Immature natural killer cell (primary cell): ENCODE measurements at regions not wholly inside any gene's neighbourhood (a gene's known extent, or its start where the extent isn't known, plus 50 kb on each side); places are given as distances from the start of the nearest gene placed in this dataset.

ENCODE experiments used
- DNase-seq, 3 donors: peaks; one replicate each; pipeline ENCODE4 v3.0.0; 2022; ENCODE audit warnings: mixed read lengths in 1 of 3
- H3K27ac Mint-ChIP-seq, 6 donors: one replicate each; pipeline ENCODE4 v1.8.0; 2020; ENCODE audit warnings: mixed read lengths in 6 of 6, mild to moderate bottlenecking in 5 of 6, inconsistent platforms in 4 of 6, moderate library complexity in 3 of 6
- H3K27me3 Mint-ChIP-seq, 3 donors: one replicate each; pipeline ENCODE4 v1.8.0; 2020 to 2021; ENCODE audit warnings: low read depth in 3 of 3, mild to moderate bottlenecking in 3 of 3, mixed read lengths in 3 of 3, moderate library complexity in 3 of 3, inconsistent platforms in 1 of 3
- H3K36me3 Mint-ChIP-seq, 3 donors: one replicate each; pipeline ENCODE4 v1.8.0; 2020; ENCODE audit warnings: mixed read lengths in 3 of 3, inconsistent platforms in 2 of 3, mild to moderate bottlenecking in 2 of 3
- H3K4me1 Mint-ChIP-seq, 2 donors: one replicate each; pipeline ENCODE4 v1.8.0; 2020; ENCODE audit warnings: inconsistent platforms in 2 of 2, mild to moderate bottlenecking in 2 of 2, mixed read lengths in 2 of 2, moderate library complexity in 1 of 2
- H3K4me3 Mint-ChIP-seq, 5 donors: one replicate each; pipeline ENCODE4 v1.8.0; 2020; ENCODE audit warnings: mild to moderate bottlenecking in 5 of 5, mixed read lengths in 5 of 5, inconsistent platforms in 3 of 5, moderate library complexity in 3 of 5
- H3K9me3 Mint-ChIP-seq, 6 donors: one replicate each; pipeline ENCODE4 v1.8.0; 2020; ENCODE audit warnings: mild to moderate bottlenecking in 6 of 6, mixed read lengths in 6 of 6, inconsistent platforms in 4 of 6, moderate library complexity in 3 of 6

DNA sequence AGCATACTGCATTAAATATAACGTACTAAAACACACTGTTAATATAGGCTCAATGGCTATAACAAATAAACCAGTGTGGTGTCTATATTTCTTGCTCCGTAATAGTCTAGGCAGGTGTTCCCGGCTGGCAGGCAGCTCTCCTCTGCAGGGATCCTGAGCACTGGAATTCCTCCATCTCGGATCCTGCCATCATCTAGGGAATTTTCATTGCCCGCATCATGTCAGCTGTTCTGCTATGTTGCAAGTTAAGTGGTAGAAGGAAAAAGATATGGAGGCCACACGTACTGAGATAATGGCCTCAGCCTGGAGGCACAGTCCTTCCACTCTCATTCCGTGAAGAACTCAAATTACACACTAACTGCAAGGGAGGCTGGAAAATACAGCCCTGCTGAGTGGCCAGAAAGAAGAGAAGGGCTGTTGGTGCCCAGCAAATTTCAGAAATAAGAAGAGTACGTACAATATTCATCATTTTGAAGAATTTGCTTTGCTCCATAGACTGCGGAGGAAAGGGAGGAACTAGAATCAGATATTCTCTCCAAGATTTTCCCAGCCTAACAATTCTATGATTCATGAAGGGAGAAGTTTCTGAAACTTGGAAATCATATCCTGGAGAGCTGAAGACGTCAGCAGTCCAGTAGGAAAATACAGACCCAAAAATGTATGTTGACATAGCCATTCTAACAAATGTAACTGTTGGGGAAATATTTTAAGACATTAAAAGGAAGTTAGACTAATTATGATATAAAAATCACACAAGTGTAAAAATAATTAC lies 263.3 kb downstream of the MRPL39 start:
- Mint-ChIP-seq H3K9me3 (peaks cover 3 to 9% (median 6%) of the 10 kb centered on the region in 6 donors), H3K27ac (no peak overlapping the region), H3K4me1 (no peaks in the 10 kb centered on the region), H3K36me3 (no peaks in the 10 kb centered on the region), H3K4me3 (no peak overlapping the region), H3K27me3 (peaks cover 0 to 4% (median 0%) of the 10 kb centered on the region in 3 donors)
- no peak for DNase-seq

DNA sequence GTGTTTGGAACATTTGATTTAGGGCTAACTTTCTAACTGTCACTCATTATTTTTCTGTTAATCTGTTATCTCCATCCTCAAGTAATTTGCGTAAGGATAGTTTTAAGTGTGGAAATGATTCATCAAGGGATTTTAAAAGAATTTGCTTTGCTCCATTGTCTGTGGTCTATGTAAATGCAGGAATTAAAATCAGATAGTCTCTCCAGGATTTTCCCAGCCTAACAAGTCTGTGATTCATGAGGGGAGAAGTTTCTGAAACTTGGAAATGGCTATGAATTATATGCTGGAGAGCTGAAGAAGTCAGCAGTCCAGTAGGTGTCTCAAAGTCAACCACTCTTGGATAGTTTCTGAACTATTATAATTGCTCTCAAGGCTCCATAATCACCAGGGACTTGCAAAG lies 264.5 kb downstream of the MRPL39 start:
- Mint-ChIP-seq H3K4me1 (no peaks in the 10 kb centered on the region), H3K36me3 (no peaks in the 10 kb centered on the region), H3K27ac (no peak overlapping the region), H3K9me3 (peaks cover 0 to 7% (median 4%) of the 10 kb centered on the region in 6 donors), H3K4me3 (no peak overlapping the region), H3K27me3 (peaks cover 0 to 2% (median 0%) of the 10 kb centered on the region in 3 donors)
- DNase-seq, result no peak

DNA sequence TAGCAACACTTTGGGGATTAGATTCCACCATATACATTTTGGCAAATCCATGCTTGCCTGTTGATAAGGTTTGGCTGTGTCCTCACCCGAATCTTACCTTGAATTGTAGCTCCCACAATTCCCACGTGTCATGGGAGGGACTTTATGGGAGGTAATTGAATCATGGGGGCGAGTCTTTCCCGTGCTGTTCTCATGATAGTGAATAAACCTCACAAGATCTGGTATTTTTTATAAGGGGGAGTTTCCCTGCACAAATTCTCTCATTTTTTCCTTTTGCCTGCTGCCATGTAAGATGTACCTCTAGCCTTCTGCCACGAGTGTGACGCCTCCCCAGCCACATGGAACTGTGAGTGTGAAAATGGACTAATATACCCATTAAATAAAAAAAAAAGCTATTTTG lies 265.3 kb downstream of the MRPL39 start:
- Mint-ChIP-seq H3K27ac (no peak overlapping the region), H3K4me3 (no peak overlapping the region), H3K27me3 (no peaks in the 10 kb centered on the region), H3K36me3 (no peaks in the 10 kb centered on the region), H3K9me3 (peaks cover 0 to 7% (median 4%) of the 10 kb centered on the region in 6 donors), H3K4me1 (no peaks in the 10 kb centered on the region)
- no peak for DNase-seq

DNA sequence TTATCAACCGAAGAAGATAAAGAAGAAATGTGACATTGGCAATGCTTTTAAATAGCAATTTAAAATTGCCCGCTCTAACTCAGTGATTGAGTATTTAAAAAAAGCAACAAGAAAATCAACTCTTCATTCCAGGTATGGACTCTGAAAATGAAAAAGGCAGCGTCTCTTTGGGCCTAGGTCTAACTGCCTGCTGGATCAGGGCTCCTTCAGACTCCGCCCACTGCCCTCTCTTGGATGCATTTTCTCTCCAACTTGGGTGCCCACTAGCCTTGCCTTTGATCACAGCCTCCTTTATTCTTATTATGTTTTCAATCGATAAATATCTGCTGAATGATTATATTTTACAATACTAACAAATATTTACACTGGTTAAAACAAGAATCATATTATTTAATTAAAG lies 268.9 kb downstream of the MRPL39 start:
- Mint-ChIP-seq H3K27ac (no peak overlapping the region), H3K36me3 (no peaks in the 10 kb centered on the region), H3K4me3 (no peak overlapping the region)

DNA sequence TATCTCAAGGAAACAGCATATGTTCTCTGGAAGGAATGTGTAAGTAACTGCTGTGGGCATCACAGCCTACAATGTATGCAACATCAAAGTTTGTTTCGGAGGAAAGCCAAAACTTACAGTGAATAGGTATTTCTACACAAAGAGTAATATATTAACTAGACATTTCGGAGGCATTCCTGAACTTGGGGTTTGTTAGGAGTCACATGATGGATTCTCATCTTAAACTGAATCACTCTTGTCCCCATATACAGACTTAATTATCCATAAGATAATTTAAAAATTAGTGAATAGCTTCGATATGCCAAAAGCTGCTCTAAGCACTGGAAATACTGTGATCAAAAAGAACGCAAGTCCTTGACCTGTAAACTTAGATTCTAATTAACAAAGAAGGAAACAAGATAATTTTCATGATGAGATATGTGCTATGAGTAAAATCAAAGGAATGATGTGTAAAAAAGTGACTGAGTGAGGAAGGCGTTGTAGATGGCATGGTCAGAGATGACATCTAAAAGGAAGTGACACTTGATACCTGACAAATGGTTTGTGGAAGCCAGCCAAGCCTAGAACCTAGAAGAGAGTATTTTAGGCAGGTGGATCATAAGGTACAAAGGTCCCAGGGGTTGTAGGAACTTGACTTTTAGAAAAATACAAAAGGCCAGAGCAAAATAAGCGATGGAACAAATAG lies 273.1 kb downstream of the MRPL39 start:
- peaks cover 0 to 4% (median 0%) of the 10 kb centered on the region in 6 donors for H3K9me3 Mint-ChIP-seq
- H3K36me3 Mint-ChIP-seq, result no peaks in the 10 kb centered on the region
- no peaks in the 10 kb centered on the region for H3K27me3 Mint-ChIP-seq
- H3K4me1 Mint-ChIP-seq, result no peaks in the 10 kb centered on the region
- no peak overlapping the region for H3K4me3 Mint-ChIP-seq
- DNase-seq, result no peak
- no peak overlapping the region for H3K27ac Mint-ChIP-seq

More for the DNA sequence above, 268.9 kb downstream of the MRPL39 start:
- Mint-ChIP-seq H3K9me3 (peaks cover 0 to 5% (median 3%) of the 10 kb centered on the region in 6 donors), H3K4me1 (no peaks in the 10 kb centered on the region), H3K27me3 (no peaks in the 10 kb centered on the region)
- DNase-seq, result no peak

DNA sequence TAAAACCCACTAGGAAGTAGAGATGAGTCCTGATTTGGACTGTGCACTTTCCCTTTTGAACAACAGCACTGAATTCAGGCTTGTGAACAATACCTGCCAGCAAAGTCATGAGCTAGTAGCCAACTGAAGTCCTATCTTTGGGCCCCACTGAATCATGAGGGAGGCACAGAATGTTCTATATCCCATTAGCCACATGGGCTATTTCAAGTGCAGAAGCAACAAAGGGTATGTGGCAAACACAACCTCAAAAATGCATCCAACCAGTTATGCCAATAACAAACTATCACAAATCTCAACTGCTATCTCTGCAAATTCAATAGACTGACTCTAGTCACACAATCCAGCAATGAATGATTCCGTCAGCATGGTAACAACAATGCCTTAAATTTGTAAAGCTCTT lies 276.0 kb downstream of the MRPL39 start:
- H3K9me3 Mint-ChIP-seq, result peaks cover 0 to 10% (median under 1%) of the 10 kb centered on the region in 6 donors
- H3K36me3 Mint-ChIP-seq, result no peaks in the 10 kb centered on the region
- no peak for DNase-seq
- H3K27ac Mint-ChIP-seq, result no peak overlapping the region
- H3K27me3 Mint-ChIP-seq, result no peaks in the 10 kb centered on the region
- no peaks in the 10 kb centered on the region for H3K4me1 Mint-ChIP-seq
- no peak overlapping the region for H3K4me3 Mint-ChIP-seq

DNA sequence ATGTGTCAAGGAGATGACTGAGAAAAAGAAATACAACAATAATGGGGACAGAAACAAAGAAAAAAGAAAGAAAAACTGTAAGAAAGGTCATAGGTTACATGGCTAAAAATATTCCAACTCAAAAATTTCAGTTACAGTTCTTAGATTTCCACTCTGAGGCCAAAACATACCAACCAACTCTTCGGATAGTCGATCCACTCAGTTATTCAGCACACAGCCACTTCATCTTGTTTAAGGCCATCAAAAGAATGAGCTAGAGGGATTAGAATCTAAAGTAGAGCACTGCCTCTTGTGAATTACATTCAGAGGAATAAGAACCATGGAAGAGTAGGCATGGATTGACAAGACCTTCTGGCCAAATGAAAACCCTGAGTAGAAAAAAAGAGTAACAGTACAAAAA lies 277.0 kb downstream of the MRPL39 start:
- Mint-ChIP-seq H3K27ac (no peak overlapping the region), H3K36me3 (no peaks in the 10 kb centered on the region), H3K9me3 (peaks cover 0 to 10% (median under 1%) of the 10 kb centered on the region in 6 donors), H3K4me1 (no peaks in the 10 kb centered on the region), H3K4me3 (no peak overlapping the region), H3K27me3 (no peaks in the 10 kb centered on the region)
- no peak for DNase-seq

DNA sequence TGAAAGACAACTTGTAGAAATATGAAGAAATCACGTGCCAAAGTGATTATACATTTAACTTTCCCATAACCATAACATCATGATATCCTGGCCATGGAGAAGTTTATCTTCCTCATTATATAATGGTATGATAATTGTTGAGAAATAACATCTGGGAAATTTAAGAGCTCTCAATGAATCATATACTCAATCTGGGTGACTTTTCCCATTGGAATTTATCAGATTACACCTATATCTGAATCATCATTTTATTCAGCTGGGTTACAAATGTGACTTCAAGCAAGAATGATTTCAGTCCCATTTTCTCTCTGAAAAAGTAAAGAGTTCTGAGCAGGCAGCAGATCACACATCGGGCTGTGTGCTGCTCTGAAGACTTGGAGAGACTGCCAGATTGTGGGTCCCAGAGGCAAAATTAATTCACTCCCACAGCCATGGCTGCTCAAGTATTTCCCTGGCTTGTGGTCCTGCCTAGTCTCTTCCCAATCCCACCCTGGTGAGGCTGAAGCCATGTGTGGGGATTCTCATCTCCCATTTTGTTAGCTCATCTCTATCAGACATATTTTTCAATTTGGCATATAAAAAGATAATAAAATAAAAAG lies 278.0 kb downstream of the MRPL39 start:
- Mint-ChIP-seq H3K4me1 (no peaks in the 10 kb centered on the region), H3K36me3 (no peaks in the 10 kb centered on the region), H3K4me3 (no peak overlapping the region), H3K27ac (no peak overlapping the region), H3K9me3 (peaks cover 0 to 10% (median 3%) of the 10 kb centered on the region in 6 donors), H3K27me3 (no peaks in the 10 kb centered on the region)
- DNase-seq, result no peak

DNA sequence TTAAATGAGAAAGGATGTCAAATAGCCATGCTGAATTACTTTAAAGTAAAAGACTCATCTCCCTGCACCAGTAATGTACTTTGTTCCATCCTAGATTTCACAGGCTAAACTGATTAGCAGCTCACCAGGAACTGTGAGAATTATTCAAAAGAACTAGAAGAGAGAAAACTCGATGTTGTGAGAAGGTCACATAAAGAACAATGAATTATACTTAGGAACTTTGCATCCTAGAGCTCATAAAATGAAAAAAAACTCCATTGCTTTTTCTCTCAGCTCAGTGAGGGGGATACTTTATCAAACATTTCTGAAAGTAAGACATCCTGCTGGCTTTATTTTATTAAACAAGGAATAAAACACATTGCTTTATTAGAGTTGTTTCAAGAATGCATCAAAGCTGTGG lies 278.5 kb downstream of the MRPL39 start:
- H3K4me3 Mint-ChIP-seq, result no peak overlapping the region
- H3K9me3 Mint-ChIP-seq, result peaks cover 0 to 10% (median 2%) of the 10 kb centered on the region in 6 donors
- DNase-seq, result no peak
- no peak overlapping the region for H3K27ac Mint-ChIP-seq
- no peaks in the 10 kb centered on the region for H3K4me1 Mint-ChIP-seq
- no peaks in the 10 kb centered on the region for H3K36me3 Mint-ChIP-seq
- no peaks in the 10 kb centered on the region for H3K27me3 Mint-ChIP-seq

DNA sequence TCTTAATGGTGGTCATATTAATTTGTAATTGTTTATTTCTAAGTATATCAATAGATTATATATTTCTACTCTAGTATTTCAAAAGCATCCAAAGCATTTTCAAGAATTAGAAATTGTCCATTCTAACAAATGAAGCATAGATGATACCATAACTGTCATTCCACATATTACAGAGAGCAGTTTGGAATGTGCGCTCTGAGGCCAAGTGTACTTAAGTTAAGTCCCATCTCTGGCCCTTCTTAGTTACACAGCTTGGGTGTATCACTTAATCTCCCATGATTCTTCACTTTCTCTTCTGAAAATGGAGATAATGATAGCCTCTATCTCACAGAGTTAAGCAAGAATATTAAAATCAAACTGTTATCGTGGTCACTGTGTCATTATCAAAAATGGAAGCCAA lies 281.1 kb downstream of the MRPL39 start:
- H3K27ac Mint-ChIP-seq, result no peak overlapping the region
- peaks cover 0 to 3% (median 0%) of the 10 kb centered on the region in 3 donors for H3K36me3 Mint-ChIP-seq
- H3K4me1 Mint-ChIP-seq, result no peaks in the 10 kb centered on the region
- no peak for DNase-seq
- H3K27me3 Mint-ChIP-seq, result no peaks in the 10 kb centered on the region
- no peak overlapping the region for H3K4me3 Mint-ChIP-seq
- peaks cover 2 to 18% (median 7%) of the 10 kb centered on the region in 6 donors for H3K9me3 Mint-ChIP-seq

DNA sequence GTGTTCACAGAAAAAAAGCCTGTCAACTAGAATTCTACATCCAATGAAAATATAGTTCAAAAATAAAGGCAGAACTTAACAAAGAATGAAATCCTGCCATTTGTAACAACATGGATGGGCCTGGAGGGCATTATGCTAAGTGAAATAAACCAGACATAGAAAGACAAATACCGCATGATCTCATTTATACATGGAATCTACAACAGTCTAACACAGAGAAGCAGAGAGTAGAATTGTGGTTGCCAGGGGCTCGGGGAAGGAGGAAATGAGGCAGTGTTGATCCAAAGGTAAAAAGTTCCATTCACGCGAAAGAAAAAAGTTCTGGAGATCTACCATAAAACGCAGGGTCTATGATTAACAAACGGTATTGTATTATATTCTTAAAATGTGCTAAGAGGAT lies 282.6 kb downstream of the MRPL39 start:
- H3K9me3 Mint-ChIP-seq, result peaks cover 2 to 22% (median 7%) of the 10 kb centered on the region in 6 donors
- H3K4me1 Mint-ChIP-seq, result no peaks in the 10 kb centered on the region
- no peaks in the 10 kb centered on the region for H3K27me3 Mint-ChIP-seq
- no peak overlapping the region for H3K4me3 Mint-ChIP-seq
- no peak for DNase-seq
- H3K36me3 Mint-ChIP-seq, result peaks cover 0 to 3% (median 0%) of the 10 kb centered on the region in 3 donors
- no peak overlapping the region for H3K27ac Mint-ChIP-seq

DNA sequence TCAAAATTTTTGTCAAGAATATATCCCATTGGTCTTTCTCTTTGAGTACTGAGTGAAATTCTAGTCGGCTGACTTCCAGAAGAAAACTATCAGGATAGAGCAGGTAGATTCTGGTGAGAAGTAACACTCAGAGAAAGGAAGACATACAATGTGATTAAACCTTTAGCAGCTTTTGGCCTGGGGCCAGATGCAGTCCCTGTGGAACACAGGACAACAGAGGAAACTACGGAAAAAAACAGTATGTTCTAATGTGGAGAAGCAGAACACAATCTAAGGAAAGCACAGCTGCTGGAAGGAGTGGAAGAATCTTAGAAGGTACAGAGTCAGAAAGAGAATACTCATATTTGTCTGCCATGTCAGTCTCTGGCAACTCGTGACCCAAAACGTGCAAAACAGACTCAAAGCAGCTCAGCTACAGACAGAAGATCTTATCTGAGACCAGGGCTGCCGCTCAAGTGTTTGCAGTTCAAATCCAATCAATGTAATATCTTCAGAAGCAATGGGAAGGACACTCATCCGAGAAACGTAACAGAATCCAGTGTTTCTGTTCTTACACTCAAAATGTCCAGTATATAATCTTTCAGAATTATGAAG lies 283.8 kb downstream of the MRPL39 start:
- no peak for DNase-seq
- Mint-ChIP-seq H3K9me3 (peaks cover 2 to 17% (median 7%) of the 10 kb centered on the region in 6 donors), H3K36me3 (peaks cover 0 to 3% (median 0%) of the 10 kb centered on the region in 3 donors), H3K4me3 (no peak overlapping the region), H3K4me1 (no peaks in the 10 kb centered on the region), H3K27me3 (no peaks in the 10 kb centered on the region), H3K27ac (no peak overlapping the region)

DNA sequence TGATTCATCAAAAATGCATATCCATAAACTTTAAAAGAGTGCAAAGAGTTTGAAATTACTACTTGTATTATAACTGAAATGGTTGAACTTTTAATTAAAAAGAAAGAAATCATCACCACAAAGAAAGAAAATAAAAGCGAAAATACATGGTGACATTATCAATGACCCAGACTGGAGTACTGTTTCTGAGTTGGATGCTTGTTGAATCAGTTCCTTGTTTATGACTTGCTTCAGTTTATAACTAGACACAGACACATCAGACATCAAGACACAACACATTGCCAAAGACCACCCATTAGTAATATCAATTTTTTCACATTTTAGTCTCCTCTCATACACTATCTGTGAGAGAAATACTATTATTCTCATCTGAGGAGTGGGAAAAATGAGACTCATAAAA lies 293.0 kb downstream of the MRPL39 start:
- Mint-ChIP-seq H3K4me3 (no peak overlapping the region), H3K9me3 (peaks cover 0 to 6% (median 4%) of the 10 kb centered on the region in 6 donors)

DNA sequence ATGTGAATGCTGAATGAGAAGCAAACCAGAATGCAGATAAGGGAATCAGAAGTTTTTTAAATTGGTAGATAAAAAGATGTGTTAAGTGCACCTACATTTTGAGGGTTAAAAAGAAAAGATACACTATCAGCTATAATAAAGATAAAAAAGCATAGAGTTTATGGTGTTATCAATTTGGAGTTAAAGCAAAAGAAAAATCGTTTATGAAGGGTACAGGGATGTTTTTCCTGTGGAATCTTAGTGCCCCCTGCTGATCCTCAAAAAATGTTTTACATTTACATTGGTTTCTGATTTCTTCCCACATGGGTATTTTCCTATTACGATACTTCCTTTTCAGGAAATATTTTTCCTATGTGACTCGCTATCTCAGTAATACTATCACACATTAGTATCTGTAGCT lies 293.5 kb downstream of the MRPL39 start:
- DNase-seq, result no peak

More for the DNA sequence above, 293.0 kb downstream of the MRPL39 start:
- no peaks in the 10 kb centered on the region for H3K4me1 Mint-ChIP-seq
- no peaks in the 10 kb centered on the region for H3K27me3 Mint-ChIP-seq
- H3K27ac Mint-ChIP-seq, result no peak overlapping the region
- H3K36me3 Mint-ChIP-seq, result no peaks in the 10 kb centered on the region
- no peak for DNase-seq

More for the DNA sequence above, 293.5 kb downstream of the MRPL39 start:
- H3K9me3 Mint-ChIP-seq, result peaks cover 0 to 10% (median 7%) of the 10 kb centered on the region in 6 donors
- H3K27me3 Mint-ChIP-seq, result no peaks in the 10 kb centered on the region
- H3K4me1 Mint-ChIP-seq, result no peaks in the 10 kb centered on the region
- no peaks in the 10 kb centered on the region for H3K36me3 Mint-ChIP-seq
- H3K4me3 Mint-ChIP-seq, result no peak overlapping the region
- no peak overlapping the region for H3K27ac Mint-ChIP-seq
